H9 (cell line): ENCODE measurements at regions not wholly inside any gene's neighbourhood (a gene's known extent, or its start where the extent isn't known, plus 50 kb on each side); places are given as distances from the start of the nearest gene placed in this dataset.

Experiments used
- DNase-seq: peaks from one replicate; pipeline ENCODE4 v3.0.0-alpha.2; 2017
- H2AFZ ChIP-seq: one replicate; pipeline ENCODE4 v1.6.1; 2013; ENCODE audit warnings: mild to moderate bottlenecking, low read length, control low read depth, moderate library complexity
- H2AK5ac ChIP-seq: 2 replicates; pipeline ENCODE4 v1.6.1; 2013; ENCODE audit warnings: low read length, control low read depth, mixed read lengths; ENCODE audit not compliant: insufficient read length
- H2BK120ac ChIP-seq: one replicate; pipeline ENCODE4 v1.6.1; 2013; ENCODE audit warnings: low read depth, mild to moderate bottlenecking, low read length, control low read depth, inconsistent platforms; ENCODE audit not compliant: poor library complexity, severe bottlenecking
- H2BK12ac ChIP-seq: 2 replicates; pipeline ENCODE4 v1.6.1; 2013; ENCODE audit warnings: low read length, control low read depth, mixed read lengths, low read depth; ENCODE audit not compliant: insufficient read length
- H2BK15ac ChIP-seq: 2 replicates; pipeline ENCODE4 v1.6.1; 2013; ENCODE audit warnings: low read depth, low read length, control low read depth
- H2BK20ac ChIP-seq: one replicate; pipeline ENCODE4 v1.6.1; 2013; ENCODE audit warnings: low read depth, mild to moderate bottlenecking, low read length, control low read depth, inconsistent platforms; ENCODE audit not compliant: poor library complexity, severe bottlenecking
- H2BK5ac ChIP-seq: 2 replicates; pipeline ENCODE4 v1.6.1; 2013; ENCODE audit warnings: low read length, control low read depth, mixed read lengths; ENCODE audit not compliant: insufficient read length
- H3K14ac ChIP-seq: 2 replicates; pipeline ENCODE4 v1.6.1; 2013; ENCODE audit warnings: low read length, control low read depth; ENCODE audit not compliant: insufficient read depth
- H3K18ac ChIP-seq: 2 replicates; pipeline ENCODE4 v1.6.1; 2013; ENCODE audit warnings: low read depth, mild to moderate bottlenecking, mixed read lengths, low read length, control low read depth; ENCODE audit not compliant: insufficient read length
- H3K23ac ChIP-seq: 2 replicates; pipeline ENCODE4 v1.6.1; 2013; ENCODE audit warnings: low read length, control low read depth, mixed read lengths, low read depth; ENCODE audit not compliant: insufficient read length
- H3K23me2 ChIP-seq: 2 replicates; pipeline ENCODE4 v1.6.1; 2013; ENCODE audit warnings: low read depth, mild to moderate bottlenecking, mixed read lengths, low read length, control low read depth; ENCODE audit not compliant: insufficient read length, poor library complexity, severe bottlenecking
- H3K27ac ChIP-seq: 2 replicates; pipeline ENCODE4 v1.5.1; 2013; ENCODE audit warnings: low read length, control low read depth, mixed read lengths, low read depth; ENCODE audit not compliant: insufficient read length
- H3K27me3 ChIP-seq: 2 replicates; pipeline ENCODE4 v1.6.1; 2013; ENCODE audit warnings: low read length, control low read depth, inconsistent platforms; ENCODE audit not compliant: insufficient read depth
- H3K4ac ChIP-seq: 2 replicates; pipeline ENCODE4 v1.6.1; 2013; ENCODE audit warnings: low read depth, mild to moderate bottlenecking, control low read depth, inconsistent platforms, low read length, moderate library complexity
- H3K4me1 ChIP-seq: 2 replicates; pipeline ENCODE4 v1.6.1; 2013; ENCODE audit warnings: low read length, control low read depth, inconsistent platforms; ENCODE audit not compliant: insufficient read depth
- H3K4me2 ChIP-seq: 2 replicates; pipeline ENCODE4 v1.6.1; 2013; ENCODE audit warnings: low read length, control low read depth, mixed read lengths; ENCODE audit not compliant: insufficient read length, insufficient read depth
- H3K56ac ChIP-seq: 2 replicates; pipeline ENCODE4 v1.6.1; 2013; ENCODE audit warnings: low read depth, mild to moderate bottlenecking, mixed read lengths, low read length, control low read depth; ENCODE audit not compliant: insufficient read length
- H3K79me1 ChIP-seq: 2 replicates; pipeline ENCODE4 v1.6.1; 2013; ENCODE audit warnings: low read depth, mild to moderate bottlenecking, moderate library complexity, low read length, control low read depth, inconsistent platforms; ENCODE audit not compliant: insufficient read depth, poor library complexity, severe bottlenecking
- H3K79me2 ChIP-seq: 2 replicates; pipeline ENCODE4 v1.6.1; 2013; ENCODE audit warnings: low read length, control low read depth, inconsistent platforms; ENCODE audit not compliant: insufficient read depth
- H3K9ac ChIP-seq: 2 replicates; pipeline ENCODE4 v1.6.1; 2013; ENCODE audit warnings: low read length, control low read depth, mixed read lengths; ENCODE audit not compliant: insufficient read length; ENCODE audit errors: extremely low read depth
- H3K9me3 ChIP-seq: one replicate; pipeline ENCODE4 v1.6.1; 2013; ENCODE audit warnings: low read depth, low read length, inconsistent platforms; ENCODE audit not compliant: control insufficient read depth
- H3T11ph ChIP-seq: one replicate; pipeline ENCODE4 v1.6.1; 2013; ENCODE audit warnings: mild to moderate bottlenecking, low read length, control low read depth, inconsistent platforms
- H4K20me1 ChIP-seq: one replicate; pipeline ENCODE4 v1.6.1; 2013; ENCODE audit not compliant: control insufficient read depth, insufficient read length, insufficient read depth
- H4K5ac ChIP-seq: 2 replicates; pipeline ENCODE4 v1.6.1; 2013; ENCODE audit warnings: low read depth, mild to moderate bottlenecking, mixed read lengths, low read length, control low read depth; ENCODE audit not compliant: insufficient read length
- H4K8ac ChIP-seq: replicated peaks from 2 replicates; pipeline ENCODE4 v1.6.1; 2013; ENCODE audit warnings: low read length, control low read depth, mixed read lengths, low read depth; ENCODE audit not compliant: insufficient read length
- H4K91ac ChIP-seq: 2 replicates; pipeline ENCODE4 v1.6.1; 2013; ENCODE audit warnings: low read depth, mild to moderate bottlenecking, moderate library complexity, mixed read lengths, low read length, control low read depth; ENCODE audit not compliant: insufficient read length
- H3K27ac Mint-ChIP-seq, 3 experiments: 2 replicates in 2 of 3; 3 replicates in 1 of 3; pipeline ENCODE4 v1.8.0; 2020 to 2021; ENCODE audit warnings: mixed read lengths in 3 of 3, mild to moderate bottlenecking in 1 of 3, moderate library complexity in 1 of 3
- H3K27me3 Mint-ChIP-seq: 2 replicates; pipeline ENCODE4 v1.8.0; 2021; ENCODE audit warnings: low read depth, mild to moderate bottlenecking, moderate library complexity, mixed read lengths
- H3K36me3 Mint-ChIP-seq, 3 experiments: 2 replicates in 2 of 3; 3 replicates in 1 of 3; pipeline ENCODE4 v1.8.0; 2020 to 2021; ENCODE audit warnings: low read depth in 3 of 3, mixed read lengths in 3 of 3; ENCODE audit not compliant: insufficient read depth in 1 of 3
- H3K4me1 Mint-ChIP-seq, 2 experiments: 2 replicates each; pipeline ENCODE4 v1.8.0; 2020; ENCODE audit warnings: mixed read lengths in 2 of 2
- H3K4me3 Mint-ChIP-seq, 2 experiments: 2 replicates in 1 of 2; 3 replicates in 1 of 2; pipeline ENCODE4 v1.8.0; 2020 to 2021; ENCODE audit warnings: mild to moderate bottlenecking in 2 of 2, mixed read lengths in 2 of 2, moderate library complexity in 1 of 2
- H3K9me3 Mint-ChIP-seq, 2 experiments: 2 replicates in 1 of 2; 3 replicates in 1 of 2; pipeline ENCODE4 v1.8.0; 2020; ENCODE audit warnings: mild to moderate bottlenecking in 2 of 2, mixed read lengths in 2 of 2, moderate library complexity in 1 of 2
- WGBS: extraction: QIAGEN DNeasy Blood & Tissue Kit; methylation state at CpG from one replicate; pipeline ENCODE4 v1.1.7; 2013; ENCODE audit warnings: missing lambda C conversion rate, low lambda C conversion rate, mixed read lengths; ENCODE audit not compliant: insufficient read length; ENCODE audit errors: extremely low coverage; 5-methylcytosine and 5-hydroxymethylcytosine counted together
- TF ChIP-seq, protein P1 (sequence below): fragments of 200-600 bp; sonication (generic); conservative IDR thresholded peaks from 3 replicates; pipeline ENCODE4 v1.8.0; 2021; ENCODE audit warnings: antibody characterized with exemption, mild to moderate bottlenecking

DNA sequence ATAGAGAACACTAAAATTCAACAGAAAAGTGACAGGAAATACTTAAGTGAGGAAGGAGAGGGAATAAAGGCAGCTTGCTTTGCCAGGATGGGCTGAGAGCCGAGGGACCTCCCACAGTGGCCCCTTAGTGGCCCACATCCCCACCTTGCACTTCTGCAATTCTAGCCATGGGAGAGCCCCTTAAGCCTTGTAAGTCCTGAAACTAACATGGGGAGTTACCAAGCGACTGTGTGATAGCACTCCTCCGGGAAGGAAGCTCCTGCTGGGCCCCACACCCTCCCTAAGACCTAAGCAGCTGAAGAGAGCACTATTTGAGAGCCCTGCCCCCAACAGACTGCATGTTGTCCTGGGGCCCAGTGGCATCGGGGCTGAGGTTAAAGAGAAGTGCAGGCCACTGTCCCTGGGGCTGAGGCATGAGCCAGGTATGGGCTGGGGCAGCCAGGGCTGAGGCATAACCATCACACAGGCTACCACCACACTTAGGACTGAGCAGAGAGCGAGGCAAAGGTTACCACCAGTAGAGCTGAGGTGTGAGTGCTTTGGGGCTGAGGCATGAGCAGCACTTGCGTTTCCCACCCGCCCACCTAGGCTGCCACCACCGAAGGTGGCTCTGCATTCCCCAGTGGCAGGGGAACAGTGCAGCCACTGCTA lies 301.8 kb upstream of the TRPC7 start:
- Histone ChIP-seq H3K9ac (no peak overlapping the region), H2BK5ac (no peak overlapping the region), H2BK20ac (no peak overlapping the region), H3K79me2 (no peaks in the 10 kb centered on the region), H3K23ac (no peak overlapping the region), H3K56ac (no peak overlapping the region), H4K20me1 (no peaks in the 10 kb centered on the region), H2BK15ac (no peak overlapping the region), H4K91ac (no peak overlapping the region), H2AFZ (no peak overlapping the region), H3K18ac (no peak overlapping the region), H3K27ac (no peak overlapping the region), H3K14ac (no peak overlapping the region), H3T11ph (no peak overlapping the region), H2BK120ac (no peak overlapping the region), H3K27me3 (no peaks in the 10 kb centered on the region), H3K23me2 (no peaks in the 10 kb centered on the region), H3K4ac (no peak overlapping the region), H3K4me1 (no peaks in the 10 kb centered on the region), H2AK5ac (no peak overlapping the region), H4K8ac (no peak overlapping the region), H3K4me2 (no peak overlapping the region), H3K79me1 (no peaks in the 10 kb centered on the region), H2BK12ac (no peak overlapping the region), H4K5ac (no peak overlapping the region), H3K9me3 (no peaks in the 10 kb centered on the region)
- Mint-ChIP-seq H3K36me3 (peaks cover 0 to 7% (median 0%) of the 10 kb centered on the region in 3 experiments; a peak in 3 of 7 replicates), H3K9me3 (peaks cover 0 to 6% of the 10 kb centered on the region in 2 experiments; a peak in 4 of 5 replicates), H3K4me3 (no peak overlapping the region; a peak in 1 of 5 replicates), H3K27me3 (no peaks in the 10 kb centered on the region; the same call in 1 of the 2 replicates), H3K27ac (no peak overlapping the region), H3K4me1 (peaks cover 7 to 8% of the 10 kb centered on the region in 2 experiments)
- TF ChIP-seq, protein P1, sequence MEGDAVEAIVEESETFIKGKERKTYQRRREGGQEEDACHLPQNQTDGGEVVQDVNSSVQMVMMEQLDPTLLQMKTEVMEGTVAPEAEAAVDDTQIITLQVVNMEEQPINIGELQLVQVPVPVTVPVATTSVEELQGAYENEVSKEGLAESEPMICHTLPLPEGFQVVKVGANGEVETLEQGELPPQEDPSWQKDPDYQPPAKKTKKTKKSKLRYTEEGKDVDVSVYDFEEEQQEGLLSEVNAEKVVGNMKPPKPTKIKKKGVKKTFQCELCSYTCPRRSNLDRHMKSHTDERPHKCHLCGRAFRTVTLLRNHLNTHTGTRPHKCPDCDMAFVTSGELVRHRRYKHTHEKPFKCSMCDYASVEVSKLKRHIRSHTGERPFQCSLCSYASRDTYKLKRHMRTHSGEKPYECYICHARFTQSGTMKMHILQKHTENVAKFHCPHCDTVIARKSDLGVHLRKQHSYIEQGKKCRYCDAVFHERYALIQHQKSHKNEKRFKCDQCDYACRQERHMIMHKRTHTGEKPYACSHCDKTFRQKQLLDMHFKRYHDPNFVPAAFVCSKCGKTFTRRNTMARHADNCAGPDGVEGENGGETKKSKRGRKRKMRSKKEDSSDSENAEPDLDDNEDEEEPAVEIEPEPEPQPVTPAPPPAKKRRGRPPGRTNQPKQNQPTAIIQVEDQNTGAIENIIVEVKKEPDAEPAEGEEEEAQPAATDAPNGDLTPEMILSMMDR: no peak
- peak; percentile 39 for DNase-seq
- no CpG with 5 or more reads among the region's 8 CpGs for WGBS
